Activated B cell treated with CpG ODN at 0.5 μM for 24 hours (primary cell): ENCODE measurements at regions not wholly inside any gene's neighbourhood (a gene's known extent, or its start where the extent isn't known, plus 50 kb on each side); places are given as distances from the start of the nearest gene placed in this dataset.

Source experiments
- ATAC-seq: fragments of 200-7000 bp; cut with Tn5 transposase; one replicate; pipeline ENCODE4 v1.10.0; 2021; ENCODE audit warnings: low read depth, mild to moderate bottlenecking, moderate library complexity
- CTCF ChIA-PET: fragments of 350-600 bp; sonication (Branson Sonifier 250); formaldehyde crosslinking; loops from one replicate; lab custom pipeline; 2021; ENCODE audit warnings: antibody characterized with exemption; lab: Charles Lee
- POLR2A ChIA-PET: fragments of 350-600 bp; sonication (Branson Sonifier 250); formaldehyde crosslinking; loops from one replicate; lab custom pipeline; 2021; ENCODE audit warnings: antibody characterized with exemption; lab: Charles Lee
- DNase-seq: peaks from one replicate; pipeline ENCODE4 v3.0.0; 2022
- H3K27ac Mint-ChIP-seq: one replicate; pipeline ENCODE4 v1.8.0; 2020; ENCODE audit warnings: mixed read lengths
- H3K27me3 Mint-ChIP-seq: one replicate; pipeline ENCODE4 v1.8.0; 2021; ENCODE audit warnings: mixed read lengths
- H3K36me3 Mint-ChIP-seq: one replicate; pipeline ENCODE4 v1.8.0; 2021; ENCODE audit warnings: low read depth, mixed read lengths
- H3K4me1 Mint-ChIP-seq: one replicate; pipeline ENCODE4 v1.8.0; 2021; ENCODE audit warnings: mixed read lengths
- H3K4me3 Mint-ChIP-seq: one replicate; pipeline ENCODE4 v1.8.0; 2020; ENCODE audit warnings: mild to moderate bottlenecking, mixed read lengths
- H3K9me3 Mint-ChIP-seq: one replicate; pipeline ENCODE4 v1.8.0; 2020; ENCODE audit warnings: mixed read lengths
- intact Hi-C: fragments of 100-400 bp; cut with micrococcal nuclease; formaldehyde crosslinking; loops from one replicate; pipeline ENCODE4 v1.15.1; 2024
- TF ChIP-seq, protein P1 (sequence below): fragments of 200-600 bp; IDR thresholded peaks from one replicate; pipeline ENCODE4 v1.8.0; 2022; ENCODE audit warnings: antibody characterized with exemption, mild to moderate bottlenecking

DNA sequence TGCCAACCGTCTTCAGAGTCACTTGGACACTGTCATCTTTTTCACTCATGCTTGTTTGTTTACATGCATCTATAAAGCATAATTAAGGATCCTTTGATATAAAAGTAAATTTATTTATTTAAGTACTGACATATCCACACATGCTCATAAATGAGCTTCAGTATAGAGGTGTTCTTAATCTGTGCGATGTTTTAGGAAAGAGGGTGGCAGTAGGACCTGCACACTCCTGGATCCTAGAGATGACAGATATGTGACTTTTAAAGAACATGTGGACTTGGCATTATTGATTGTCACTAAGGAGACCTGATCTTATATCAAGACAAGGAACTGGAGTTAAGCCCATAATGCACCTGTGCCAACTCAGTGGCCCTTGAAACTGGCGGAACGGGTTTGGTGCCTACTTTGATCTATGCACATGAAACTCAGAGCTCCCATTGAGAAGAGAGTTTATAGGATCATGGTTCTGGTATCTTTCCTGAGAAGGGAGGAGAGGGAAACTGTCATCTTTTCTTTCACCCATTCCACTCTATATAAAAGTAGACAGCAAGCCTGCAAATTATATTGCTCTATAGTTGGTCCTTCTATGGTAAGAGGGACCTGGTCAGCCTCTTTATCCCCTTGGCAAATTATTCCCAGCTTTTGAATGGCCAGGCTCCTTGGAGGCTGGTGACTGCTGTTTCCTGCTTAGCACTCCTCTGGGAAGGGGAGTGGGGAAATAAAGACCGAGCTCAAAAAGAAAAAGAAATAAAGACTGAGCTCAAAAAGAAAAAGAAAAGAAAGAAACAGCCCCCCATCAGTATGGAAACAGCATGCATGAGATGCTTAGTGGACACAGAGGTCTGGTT lies 57.8 kb upstream of the LIFR start:
- TF ChIP-seq, protein P1, sequence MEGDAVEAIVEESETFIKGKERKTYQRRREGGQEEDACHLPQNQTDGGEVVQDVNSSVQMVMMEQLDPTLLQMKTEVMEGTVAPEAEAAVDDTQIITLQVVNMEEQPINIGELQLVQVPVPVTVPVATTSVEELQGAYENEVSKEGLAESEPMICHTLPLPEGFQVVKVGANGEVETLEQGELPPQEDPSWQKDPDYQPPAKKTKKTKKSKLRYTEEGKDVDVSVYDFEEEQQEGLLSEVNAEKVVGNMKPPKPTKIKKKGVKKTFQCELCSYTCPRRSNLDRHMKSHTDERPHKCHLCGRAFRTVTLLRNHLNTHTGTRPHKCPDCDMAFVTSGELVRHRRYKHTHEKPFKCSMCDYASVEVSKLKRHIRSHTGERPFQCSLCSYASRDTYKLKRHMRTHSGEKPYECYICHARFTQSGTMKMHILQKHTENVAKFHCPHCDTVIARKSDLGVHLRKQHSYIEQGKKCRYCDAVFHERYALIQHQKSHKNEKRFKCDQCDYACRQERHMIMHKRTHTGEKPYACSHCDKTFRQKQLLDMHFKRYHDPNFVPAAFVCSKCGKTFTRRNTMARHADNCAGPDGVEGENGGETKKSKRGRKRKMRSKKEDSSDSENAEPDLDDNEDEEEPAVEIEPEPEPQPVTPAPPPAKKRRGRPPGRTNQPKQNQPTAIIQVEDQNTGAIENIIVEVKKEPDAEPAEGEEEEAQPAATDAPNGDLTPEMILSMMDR: no peak
- CTCF ChIA-PET: no interaction called here
- Mint-ChIP-seq H3K4me3 (no peak overlapping the region), H3K4me1 (no peaks in the 10 kb centered on the region), H3K9me3 (peaks cover 20% of the 10 kb centered on the region), H3K27me3 (peaks cover 2% of the 10 kb centered on the region), H3K36me3 (no peaks in the 10 kb centered on the region), H3K27ac (no peak overlapping the region)
- no peak for DNase-seq
- no peak for ATAC-seq
- intact Hi-C loops: no loop called here
- POLR2A ChIA-PET: no interaction called here

DNA sequence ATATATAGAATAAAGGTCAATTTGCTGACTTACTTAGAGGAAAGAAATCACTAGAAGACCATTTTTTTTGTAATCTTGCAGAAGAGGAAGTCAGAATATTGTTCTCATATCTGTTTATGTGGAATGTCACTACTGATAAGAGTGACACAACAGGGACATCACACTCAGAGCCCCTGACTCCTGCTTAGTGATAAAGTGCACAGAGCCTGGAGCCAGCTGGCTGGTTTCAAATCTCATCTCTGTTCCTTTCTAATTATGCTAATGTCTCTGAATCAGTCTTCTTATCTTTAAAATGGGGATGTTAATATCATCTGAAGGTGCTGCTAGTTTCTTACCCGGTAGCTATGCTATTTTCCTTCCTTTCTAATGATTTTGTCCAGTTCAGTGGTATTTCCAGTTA lies 58.6 kb upstream of the LIFR start:
- no peaks in the 10 kb centered on the region for H3K4me1 Mint-ChIP-seq
- peaks cover 2% of the 10 kb centered on the region for H3K27me3 Mint-ChIP-seq
- TF ChIP-seq, protein P1: no peak
- no peak overlapping the region for H3K27ac Mint-ChIP-seq
- ATAC-seq (no peak), DNase-seq (no peak)
- intact Hi-C loops: no loop called here
- peaks cover 21% of the 10 kb centered on the region for H3K9me3 Mint-ChIP-seq
- H3K36me3 Mint-ChIP-seq: no peaks in the 10 kb centered on the region
- ChIA-PET POLR2A (no interaction called here), CTCF (no interaction called here)
- H3K4me3 Mint-ChIP-seq: no peak overlapping the region

DNA sequence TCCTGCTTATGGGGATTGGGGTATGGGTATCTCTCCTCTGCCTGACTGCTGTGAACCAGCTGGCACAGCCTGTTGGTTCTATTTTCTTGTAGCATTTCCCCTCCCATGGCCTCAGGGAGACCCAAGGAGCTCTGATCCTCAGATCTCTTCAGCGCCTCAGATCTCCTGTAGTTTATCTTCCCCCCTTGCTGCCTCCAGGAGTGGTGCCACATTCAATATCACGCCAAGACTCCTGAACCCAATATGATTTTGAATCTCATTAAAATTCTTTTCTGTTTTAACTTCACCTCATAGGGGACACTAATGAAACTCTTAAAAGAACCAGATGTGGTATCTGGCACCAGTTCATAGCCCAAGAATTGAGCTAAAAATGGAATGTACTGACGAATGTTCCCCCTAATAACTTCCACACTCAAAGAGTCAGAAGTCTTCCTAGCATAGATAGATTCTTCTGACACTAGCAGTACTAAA lies 59.6 kb upstream of the LIFR start:
- ATAC-seq: no peak
- intact Hi-C loops: no loop called here
- DNase-seq: no peak
- H3K27me3 Mint-ChIP-seq: no peaks in the 10 kb centered on the region
- H3K9me3 Mint-ChIP-seq: peaks cover 22% of the 10 kb centered on the region
- H3K4me1 Mint-ChIP-seq: no peaks in the 10 kb centered on the region
- ChIA-PET POLR2A (no interaction called here), CTCF (no interaction called here)
- H3K4me3 Mint-ChIP-seq: no peak overlapping the region
- H3K27ac Mint-ChIP-seq: no peak overlapping the region
- TF ChIP-seq, protein P1: no peak
- no peaks in the 10 kb centered on the region for H3K36me3 Mint-ChIP-seq

DNA sequence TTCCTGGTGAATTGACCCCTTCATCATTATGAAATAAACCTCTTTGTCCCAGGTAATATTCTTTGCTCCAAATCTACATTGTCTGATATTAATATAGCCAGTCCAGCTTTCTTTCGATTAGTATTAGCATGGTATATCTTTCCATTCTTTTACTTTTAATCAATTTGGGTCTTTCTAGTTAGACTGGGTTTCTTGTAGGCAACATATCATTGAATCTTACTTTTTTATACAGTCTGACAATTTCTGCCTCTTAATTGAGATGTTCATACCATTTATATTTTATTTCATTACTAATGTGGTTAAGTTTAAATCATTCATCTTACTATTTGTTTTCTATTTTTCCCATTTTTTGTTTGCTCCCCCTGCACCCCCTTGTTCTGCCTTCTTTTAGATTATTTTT lies 61.7 kb upstream of the LIFR start:
- no peaks in the 10 kb centered on the region for H3K36me3 Mint-ChIP-seq
- intact Hi-C loops: no loop called here

DNA sequence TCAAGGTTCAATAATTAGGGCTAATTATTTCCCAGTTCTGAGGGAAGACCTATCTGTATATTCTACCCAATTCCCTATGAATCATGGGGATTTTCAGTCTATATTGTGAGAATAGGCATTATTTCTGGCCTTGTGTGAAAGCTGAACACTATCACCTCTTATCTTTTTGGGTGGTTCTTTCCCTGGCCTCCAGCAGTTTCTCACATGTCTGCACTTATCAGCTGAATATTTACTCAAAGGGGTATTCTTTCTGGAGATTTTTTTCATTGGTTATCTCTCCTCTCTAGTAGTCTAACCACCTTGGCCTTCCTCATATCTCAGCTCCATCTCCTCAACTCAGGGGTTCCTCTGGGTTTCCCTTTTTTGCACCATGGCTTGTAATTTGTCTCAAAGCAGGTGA lies 64.9 kb upstream of the LIFR start:
- Mint-ChIP-seq H3K4me1 (no peaks in the 10 kb centered on the region), H3K27me3 (no peaks in the 10 kb centered on the region), H3K4me3 (no peak overlapping the region), H3K27ac (no peak overlapping the region), H3K9me3 (peaks cover 26% of the 10 kb centered on the region), H3K36me3 (no peaks in the 10 kb centered on the region)
- ChIA-PET CTCF (no interaction called here), POLR2A (no interaction called here)
- no peak for DNase-seq
- intact Hi-C loops: no loop called here
- TF ChIP-seq, protein P1: no peak
- no peak for ATAC-seq

More for the DNA sequence above, 61.7 kb upstream of the LIFR start:
- no peak overlapping the region for H3K4me3 Mint-ChIP-seq
- H3K4me1 Mint-ChIP-seq: no peaks in the 10 kb centered on the region
- peaks cover 26% of the 10 kb centered on the region for H3K9me3 Mint-ChIP-seq
- ATAC-seq (no peak), DNase-seq (no peak)
- H3K27me3 Mint-ChIP-seq: no peaks in the 10 kb centered on the region
- H3K27ac Mint-ChIP-seq: no peak overlapping the region
- ChIA-PET CTCF (no interaction called here), POLR2A (no interaction called here)
- TF ChIP-seq, protein P1: no peak
